Activated CD8-positive, alpha-beta memory T cell treated with anti-CD3 and anti-CD28 coated beads for 1 hour (primary cell): ENCODE measurements at regions not wholly inside any gene's neighbourhood (a gene's known extent, or its start where the extent isn't known, plus 50 kb on each side); places are given as distances from the start of the nearest gene placed in this dataset.
"Not testable (repeated sequence)": the region's sequence is repeated elsewhere in the genome, so short reads cannot be mapped to it uniquely, and the experiment has no call there.

ENCODE experiments used
- DNase-seq, 2 donors: peaks; one replicate each; pipeline ENCODE4 v3.0.0-alpha.2; 2020; ENCODE audit warnings: low read depth in 1 of 2; ENCODE audit errors: extremely low read depth in 1 of 2

DNA sequence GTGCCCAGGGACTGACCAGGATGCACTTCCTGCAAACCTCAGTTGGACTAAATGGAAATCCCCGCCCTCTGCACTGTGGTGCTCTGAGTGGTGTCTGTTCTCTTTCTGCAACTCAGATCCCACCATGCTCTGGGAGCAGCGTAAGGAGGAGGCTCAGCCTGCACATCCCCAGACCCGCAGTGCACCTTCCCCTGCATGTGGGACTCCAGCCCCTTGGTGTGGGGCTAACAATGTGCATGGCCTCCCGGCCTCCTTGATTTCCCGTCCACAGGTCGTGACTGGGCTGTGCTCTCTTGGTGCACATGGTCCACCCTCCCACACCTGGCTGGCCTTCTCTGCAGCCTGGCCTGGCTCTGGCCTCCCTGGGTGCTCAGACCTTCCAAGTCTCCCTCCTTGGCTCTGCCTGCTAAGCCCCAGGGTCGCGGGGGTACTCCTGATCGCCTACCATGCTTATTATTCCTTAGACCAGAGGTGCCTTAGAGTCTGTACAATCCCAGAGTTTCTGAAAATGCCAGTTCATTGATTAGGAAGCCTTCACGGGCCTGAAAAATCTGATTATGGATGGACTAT lies 397.5 kb downstream of the IRX2 start:
- DNase-seq, result no peak

DNA sequence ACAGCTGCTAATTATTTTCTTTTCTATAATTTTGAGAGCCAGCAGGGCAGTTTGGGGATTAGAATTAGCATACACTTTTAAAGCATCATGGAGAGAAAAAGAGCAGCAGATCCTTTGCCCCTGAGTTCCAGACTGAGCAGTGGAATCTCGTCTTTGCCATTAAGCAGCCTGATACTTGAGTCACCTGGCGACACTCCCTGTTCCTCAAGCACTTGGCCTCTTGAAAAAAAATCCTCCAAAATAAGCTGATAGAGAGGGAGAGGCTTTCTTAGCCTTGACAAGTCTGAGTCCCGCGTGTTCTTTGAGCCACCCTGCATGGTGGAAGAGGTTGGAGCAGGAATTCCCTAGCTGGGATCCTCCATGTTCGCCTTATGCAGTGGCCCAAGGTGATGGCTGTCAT lies 398.3 kb downstream of the IRX2 start:
- DNase-seq, result no peak

DNA sequence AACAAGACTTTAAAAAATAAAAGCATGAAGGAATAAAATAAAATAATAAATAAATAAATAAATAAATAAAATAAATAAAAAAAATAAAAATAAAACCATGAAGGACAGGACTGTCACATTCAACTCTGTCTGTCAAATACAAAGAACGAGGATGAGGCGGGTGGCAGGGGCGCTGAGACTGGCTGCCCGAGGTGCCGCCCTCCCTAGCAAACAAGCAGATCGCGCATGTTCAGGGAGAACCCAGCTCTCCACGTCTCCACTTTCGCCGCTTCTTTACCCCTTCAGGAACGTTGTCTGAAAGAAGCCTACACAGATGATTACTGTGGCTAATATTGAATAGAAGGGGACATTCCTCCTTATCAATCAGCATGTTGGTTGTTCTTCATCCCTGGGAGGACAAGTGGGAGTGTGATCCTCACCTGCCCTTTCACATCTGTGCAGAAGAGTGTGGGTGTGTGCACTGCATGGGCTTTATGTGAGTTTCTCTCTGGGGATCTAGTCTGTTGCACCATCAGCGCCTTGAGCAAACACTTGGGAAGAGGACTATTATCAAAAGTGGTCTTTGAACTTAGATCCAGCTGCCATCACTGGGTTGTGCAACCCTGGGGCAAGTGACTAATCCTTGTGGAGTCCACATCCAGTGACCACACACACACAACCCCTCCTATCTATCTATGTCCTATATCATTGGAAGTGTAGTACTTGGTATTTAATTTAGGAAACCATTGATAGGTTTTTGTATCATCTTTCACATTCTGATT lies 399.2 kb downstream of the IRX2 start:
- DNase-seq, result no peak

DNA sequence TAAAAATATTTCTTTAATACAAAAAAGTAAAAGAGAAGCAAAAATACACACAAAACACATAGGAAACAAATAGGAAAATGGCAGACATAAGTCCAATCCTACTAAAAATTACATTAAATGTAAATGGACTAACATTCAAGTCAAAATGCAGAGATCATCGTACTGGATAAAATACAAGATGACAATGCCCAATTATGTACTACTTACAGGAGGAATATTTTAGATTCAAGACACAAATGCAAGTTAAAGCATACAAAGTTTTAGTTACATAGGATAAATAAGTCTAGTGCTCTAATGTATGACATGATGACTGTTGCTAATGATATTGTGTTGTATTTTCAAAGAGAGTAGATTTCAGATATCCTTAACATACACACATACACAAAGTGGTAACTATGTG lies 401.7 kb downstream of the IRX2 start:
- DNase-seq, result not testable (repeated sequence)

DNA sequence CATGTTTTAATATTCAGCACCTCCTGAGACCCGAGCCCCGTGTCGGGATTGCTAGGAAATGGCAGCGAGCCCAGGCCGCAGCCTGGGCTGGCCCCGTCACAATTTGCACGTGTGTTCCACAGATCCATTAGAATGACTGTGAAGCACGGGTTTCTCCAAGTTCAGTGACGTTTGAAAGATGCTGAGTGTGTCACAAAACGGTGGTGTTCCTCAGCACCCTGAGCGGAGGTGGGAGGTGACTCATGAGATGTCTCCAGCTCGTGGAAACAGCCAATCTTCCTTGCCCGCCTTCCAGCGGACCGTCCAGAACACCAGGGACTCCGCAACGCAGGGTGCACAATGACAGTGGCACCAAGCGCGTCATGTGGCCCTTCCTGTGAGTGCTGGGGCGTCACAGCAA lies 412.8 kb downstream of the IRX2 start:
- no peak for DNase-seq

DNA sequence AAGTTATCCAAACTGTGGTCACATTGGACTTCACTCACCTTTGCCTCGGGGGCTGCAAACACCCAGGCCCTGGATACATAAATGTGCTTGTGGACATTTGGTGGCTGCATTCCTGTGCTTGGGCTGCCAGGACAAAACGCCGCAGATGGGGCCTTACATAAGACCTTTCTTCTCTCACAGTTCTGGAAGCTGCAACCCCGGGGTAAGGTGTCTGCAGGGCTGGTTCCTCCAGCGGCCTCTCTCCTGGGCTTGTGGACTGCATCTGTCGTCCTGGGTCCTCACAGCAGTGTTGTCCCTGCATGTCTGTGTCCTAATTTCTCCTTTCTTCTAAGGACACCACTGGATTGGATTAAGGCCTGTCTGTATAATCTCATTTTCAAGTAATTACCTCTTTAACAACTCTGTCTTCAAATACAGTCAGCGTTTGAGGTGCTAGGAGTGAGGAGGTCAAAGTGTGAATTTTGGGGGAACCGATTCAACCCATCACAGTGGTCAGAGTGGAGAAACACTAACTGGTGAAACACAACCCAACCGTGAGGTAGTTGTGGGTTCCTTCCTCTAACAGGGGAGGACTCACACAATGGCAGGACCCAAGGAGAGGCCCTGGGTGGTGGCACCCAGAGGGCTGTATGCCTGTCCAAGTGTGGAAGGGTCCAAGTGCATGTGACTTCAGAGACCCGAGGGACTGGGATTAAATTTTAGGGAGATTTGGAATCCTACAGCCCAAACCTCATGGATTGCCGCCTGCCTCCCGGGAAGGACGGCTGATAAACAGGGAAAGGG lies 415.6 kb downstream of the IRX2 start:
- DNase-seq, result no peak

DNA sequence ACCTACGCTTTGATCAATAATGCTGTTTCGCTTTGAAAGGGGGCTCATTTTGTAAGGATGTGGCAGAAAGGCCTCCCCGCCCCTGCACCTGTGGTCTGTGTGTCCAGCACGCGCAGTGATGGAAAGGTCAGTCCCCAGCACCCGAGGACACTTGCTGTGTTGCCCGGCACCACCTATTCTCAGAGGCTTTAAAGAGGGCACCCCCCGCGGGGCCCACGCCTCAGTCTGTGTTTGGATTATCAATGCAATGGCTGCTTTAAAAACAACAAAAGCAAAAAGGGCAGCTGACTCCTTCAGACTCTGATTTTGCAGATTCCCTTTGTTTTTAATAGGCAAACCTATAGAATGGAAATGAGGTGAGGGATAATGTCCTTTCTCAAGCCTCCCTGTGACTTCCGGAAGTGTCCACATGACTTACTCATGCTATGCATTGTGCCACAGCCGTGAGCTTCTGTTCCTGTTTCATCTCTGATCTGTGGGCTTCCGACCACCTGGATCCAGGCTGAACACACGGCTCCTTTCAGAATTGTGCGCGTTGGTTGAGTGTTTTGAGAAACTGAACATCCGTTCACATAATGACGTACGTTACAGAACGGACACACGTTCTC lies 416.2 kb downstream of the IRX2 start:
- no peak for DNase-seq

DNA sequence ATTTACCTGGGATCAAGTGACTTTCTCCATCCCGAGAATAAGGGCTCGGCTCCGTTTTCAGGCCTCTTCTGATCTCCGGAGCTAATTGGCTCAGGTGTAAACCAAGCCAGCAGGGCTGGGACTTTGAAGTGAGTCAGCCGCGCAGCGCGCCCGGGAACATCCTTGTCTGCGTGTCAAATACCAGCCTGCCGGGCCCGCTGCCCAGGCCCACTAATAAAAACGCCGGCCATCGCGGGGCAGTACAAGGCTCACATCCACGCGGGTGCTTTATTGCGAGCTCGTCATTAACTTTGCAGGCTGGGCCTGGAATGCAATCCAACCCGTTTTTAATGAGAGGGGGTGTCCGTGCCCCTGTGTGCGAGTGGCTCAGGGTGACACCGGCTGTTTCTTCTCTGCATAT lies 416.8 kb downstream of the IRX2 start:
- no peak for DNase-seq

DNA sequence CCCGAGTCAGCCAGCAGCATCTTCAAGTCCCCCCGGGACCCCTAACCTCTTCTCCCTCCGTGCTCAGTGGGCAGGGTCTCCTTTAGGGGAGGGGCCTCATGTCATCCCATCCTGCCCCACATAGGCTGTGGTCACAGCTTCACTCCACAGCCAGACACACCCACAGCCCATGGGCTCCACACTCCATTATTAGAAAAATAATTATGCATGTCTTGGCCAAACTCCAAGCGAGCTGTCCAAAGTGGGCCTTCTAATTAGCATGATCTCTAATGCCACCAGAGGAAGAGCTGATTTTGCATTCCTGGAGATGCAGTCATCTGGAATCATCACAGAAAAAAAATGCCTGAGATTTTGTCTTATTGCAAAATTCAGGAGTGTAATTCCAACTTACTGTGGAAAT lies 418.2 kb downstream of the IRX2 start:
- no peak for DNase-seq

DNA sequence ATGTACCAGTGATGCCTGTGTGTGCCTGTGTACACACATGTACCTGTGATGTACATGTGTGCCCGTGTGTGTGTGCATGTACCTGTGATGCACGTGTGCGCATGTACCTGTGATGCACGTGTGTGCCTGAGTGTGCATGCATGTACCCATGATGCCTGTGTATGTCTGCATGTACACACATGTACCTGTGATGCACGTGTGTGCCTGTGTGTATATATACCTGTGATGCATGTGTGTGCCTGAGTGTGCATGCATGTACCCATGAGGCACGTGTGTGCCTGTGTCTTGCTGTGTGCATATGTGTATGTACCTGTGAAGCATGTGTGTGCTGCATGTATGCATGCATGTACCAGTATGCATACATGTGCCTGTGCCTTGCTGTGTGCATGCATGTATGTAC lies 419.0 kb downstream of the IRX2 start:
- DNase-seq, result no peak

DNA sequence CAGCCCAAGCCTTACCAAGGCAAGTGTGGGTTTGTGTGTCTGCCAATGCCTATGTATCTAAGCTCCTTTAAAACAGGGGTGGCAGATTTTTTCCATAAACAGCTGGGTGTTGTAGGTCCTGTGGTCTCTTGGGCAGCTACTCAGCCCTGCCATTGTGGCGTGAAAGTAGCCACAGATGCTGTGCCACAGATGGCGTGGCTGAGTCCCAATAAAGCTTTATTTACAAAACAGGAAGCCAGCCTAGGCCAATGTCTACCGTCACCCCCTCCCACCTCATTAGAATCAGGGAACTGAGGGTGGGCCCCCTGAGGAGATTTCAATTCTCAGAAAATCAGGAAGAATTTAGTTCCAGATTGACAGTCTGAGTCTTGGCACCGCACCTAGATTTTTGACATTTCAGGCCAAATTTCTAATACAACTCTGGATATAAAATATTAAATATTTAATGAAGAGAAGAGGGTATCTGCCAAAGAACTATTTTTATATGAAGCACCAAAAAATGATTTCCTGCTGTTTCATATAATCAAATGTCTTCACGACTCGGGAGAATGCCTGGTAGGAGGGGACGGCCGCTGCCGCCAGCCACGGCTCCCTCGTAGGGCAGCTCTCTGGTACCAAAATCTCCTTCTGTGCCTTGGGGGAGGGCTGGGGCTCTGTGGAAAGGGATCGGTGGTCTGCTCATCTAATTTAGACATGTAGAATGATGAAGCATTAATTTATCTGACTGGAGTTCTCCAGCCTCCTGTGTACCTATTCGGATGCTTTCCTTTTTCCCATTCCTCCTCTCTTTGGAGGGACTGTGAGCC lies 420.9 kb downstream of the IRX2 start:
- no peak for DNase-seq

DNA sequence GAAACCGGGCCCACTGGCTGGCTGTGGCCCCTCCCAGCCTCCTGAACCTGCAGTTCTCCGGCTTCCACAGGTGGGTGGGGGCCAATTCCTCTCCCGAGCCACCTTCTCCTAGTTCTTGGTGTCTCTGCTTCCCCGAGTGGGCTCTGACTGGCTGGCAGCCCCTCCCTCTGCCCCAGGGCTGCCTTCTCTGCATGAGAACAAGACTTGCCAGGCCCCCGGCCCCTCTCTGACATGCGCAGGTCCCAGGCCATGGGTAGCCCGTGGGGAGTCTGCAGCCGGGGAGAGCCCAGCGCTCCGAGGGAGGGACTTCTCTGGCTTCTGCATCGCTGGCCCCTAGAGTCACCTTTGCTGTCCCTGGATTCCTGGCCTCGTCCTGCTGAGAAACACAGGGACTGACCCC lies 421.7 kb downstream of the IRX2 start:
- no peak for DNase-seq

DNA sequence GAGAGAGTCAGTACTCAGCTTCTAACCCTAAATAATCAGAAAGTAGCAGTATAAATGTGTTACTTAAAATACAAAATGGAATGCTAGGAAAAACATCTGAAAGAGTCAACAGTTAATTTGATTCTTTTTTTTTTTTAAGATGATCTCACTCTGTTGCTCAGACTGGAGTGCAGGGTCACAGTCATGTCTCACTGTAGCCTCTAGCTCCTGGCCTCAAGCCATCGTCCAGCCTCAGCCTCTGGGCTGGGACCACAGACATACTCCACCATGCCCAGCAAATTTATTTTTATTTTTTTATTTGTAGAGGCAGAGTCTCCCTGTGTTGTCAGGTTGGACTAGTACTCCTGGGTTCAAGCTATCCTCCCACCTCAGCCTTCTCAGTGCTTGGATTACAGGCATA lies 424.9 kb downstream of the IRX2 start:
- DNase-seq, result no peak

DNA sequence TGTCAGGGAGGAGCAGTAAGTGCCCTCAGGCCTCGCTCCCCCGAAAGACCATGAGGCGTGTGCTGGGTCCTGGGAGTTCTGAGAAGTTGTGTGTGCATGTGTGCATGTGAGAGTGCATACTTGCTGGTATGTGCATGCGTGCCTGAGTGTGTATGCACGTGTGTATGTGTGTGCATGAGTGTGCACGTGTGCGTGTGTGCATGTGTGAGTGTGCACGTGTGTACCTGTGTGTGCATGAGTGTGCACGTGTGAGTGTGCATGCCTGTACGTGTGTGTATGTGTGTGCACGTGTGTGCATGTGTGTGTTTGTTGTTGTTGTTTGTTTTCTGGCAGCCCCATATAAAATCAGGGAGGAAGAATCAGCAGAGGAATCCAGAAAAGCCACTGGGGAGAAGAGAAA lies 426.7 kb downstream of the IRX2 start:
- no peak for DNase-seq

DNA sequence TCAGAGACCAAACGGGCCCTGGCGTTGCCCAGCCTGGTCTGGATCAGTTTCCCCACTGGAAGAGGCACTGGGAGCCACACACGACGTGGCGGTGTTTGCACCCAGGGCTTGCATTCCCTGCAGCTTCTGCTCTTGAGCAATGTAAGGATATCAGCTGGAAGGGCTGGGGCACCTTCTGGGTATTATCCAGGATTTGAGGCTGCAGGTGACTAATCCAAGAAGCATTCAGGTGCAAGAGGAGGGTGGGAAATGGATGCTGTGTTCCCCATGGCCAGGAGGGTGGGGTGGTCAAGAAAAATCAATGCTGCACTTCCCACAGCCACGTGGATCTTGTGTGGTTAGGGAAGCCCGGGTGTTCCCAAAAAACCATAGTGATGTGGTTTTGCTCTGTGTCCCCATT lies 430.9 kb downstream of the IRX2 start:
- DNase-seq, result no peak

DNA sequence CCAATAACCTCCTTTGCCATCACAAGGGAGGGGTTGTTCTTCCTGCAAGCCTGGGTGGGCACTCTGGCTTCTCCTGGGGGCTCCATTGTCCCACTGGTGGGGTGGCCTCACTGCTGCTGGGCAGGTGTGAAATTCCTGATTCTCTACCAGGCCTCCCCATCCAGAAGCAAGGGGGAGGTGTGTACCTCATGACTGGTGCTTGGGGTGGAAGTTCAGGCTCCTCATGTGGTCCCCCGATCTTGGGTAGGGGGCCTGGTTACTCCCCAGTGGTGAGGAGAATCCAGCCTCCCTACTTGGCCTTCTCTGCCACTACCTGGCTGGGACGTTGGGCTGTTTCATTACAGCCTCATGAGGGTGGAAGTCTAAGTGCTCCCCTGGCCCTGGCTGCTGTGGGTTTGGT lies 433.9 kb downstream of the IRX2 start:
- DNase-seq, result no peak

DNA sequence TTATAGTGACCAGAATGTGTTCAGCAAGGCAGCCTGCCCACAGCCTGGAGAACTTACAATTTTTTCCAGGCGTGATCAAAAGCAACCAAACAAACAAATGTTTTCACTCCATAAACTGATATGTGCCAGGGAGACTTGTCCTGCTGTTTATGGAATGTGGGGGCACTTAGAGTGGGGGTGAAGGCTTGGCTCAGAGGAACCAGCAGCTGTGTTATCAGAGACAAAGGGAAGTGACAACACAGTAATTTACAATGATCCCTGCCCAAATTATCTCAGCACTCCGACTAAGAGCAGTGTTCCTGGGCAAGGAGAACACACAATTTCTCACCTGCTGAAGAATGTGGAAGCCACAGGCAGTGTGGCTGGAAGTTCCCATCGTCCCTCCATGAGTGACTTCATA lies 429.1 kb upstream of the IRX4 start:
- no peak for DNase-seq

DNA sequence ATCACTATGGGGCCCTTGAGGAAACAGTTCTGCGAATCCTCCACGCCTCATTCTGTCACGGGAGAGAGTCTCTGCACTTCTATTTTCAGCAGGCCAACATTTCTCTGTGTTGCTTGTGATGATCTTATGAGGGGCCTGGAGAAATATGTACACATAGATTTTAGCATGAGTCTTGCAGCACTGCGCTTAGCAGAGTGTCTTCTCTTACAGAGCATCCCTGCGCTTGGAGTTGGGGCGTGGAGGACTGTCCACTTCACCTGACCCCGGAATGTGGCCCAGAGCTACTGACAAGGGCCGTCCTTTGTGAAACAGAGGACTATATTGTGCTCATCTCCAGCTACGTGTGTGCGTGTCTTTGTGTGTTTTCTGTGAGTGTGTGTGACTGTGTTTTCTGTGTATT lies 428.2 kb upstream of the IRX4 start:
- DNase-seq, result no peak

DNA sequence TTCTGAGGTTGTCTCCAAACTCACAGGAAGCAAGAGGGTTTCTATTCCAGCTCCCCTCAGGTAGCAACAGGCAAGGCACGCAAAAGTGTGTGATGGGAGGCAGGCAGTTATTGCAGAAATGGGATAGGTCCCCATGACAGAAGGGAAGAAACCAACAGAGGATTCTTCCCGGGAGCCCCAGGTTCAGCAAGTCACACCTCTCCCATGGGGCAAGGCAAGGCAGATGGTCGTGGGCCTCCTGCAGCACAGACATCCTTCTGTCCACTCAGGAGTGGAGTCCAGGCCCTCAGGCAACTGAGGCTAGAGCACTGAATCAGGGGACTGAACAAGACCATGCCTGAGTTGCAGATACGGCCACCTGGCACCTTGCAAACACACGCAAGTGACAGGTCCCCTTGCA lies 424.9 kb upstream of the IRX4 start:
- DNase-seq, result no peak

DNA sequence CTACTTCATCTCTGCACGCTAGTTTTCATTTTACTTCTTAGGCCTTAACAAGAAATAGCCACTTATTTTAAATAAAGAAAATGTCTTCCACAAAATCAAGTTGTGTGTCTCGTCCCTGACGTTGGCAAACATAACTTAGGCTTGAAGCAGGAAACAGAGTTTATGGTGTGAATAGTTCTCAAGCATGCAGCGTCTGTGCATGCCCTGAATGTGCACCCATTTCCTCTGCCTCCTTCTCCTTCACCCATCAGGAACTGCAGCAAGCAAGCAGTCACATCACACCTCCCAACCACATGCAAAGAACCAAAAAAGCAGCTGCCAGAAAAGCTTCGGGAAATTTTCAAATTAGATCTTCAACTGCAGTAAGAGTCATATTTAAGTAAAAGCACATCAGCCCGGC lies 424.0 kb upstream of the IRX4 start:
- DNase-seq, result no peak
